Cerebellar cortex (tissue), 1 donor: ENCODE measurements at regions not wholly inside any gene's neighbourhood (a gene's known extent, or its start where the extent isn't known, plus 50 kb on each side); places are given as distances from the start of the nearest gene placed in this dataset.
"Not testable (repeated sequence)": the region's sequence is repeated elsewhere in the genome, so short reads cannot be mapped to it uniquely, and the experiment has no call there.

Source experiments
- DNase-seq: peaks from one replicate; pipeline ENCODE4 v3.0.0-alpha.2; 2015; ENCODE audit warnings: low spot score

- no peak for DNase-seq
These were observed 68.3 kb upstream of the LYZL2 start for GRCh38 chr10:30697806-30698205.

- DNase-seq = not testable (repeated sequence)
These were observed 67.7 kb upstream of the LYZL2 start for GRCh38 chr10:30697221-30697620.

- not testable (repeated sequence) for DNase-seq
These were observed 67.0 kb upstream of the LYZL2 start for GRCh38 chr10:30696416-30697185.

DNA sequence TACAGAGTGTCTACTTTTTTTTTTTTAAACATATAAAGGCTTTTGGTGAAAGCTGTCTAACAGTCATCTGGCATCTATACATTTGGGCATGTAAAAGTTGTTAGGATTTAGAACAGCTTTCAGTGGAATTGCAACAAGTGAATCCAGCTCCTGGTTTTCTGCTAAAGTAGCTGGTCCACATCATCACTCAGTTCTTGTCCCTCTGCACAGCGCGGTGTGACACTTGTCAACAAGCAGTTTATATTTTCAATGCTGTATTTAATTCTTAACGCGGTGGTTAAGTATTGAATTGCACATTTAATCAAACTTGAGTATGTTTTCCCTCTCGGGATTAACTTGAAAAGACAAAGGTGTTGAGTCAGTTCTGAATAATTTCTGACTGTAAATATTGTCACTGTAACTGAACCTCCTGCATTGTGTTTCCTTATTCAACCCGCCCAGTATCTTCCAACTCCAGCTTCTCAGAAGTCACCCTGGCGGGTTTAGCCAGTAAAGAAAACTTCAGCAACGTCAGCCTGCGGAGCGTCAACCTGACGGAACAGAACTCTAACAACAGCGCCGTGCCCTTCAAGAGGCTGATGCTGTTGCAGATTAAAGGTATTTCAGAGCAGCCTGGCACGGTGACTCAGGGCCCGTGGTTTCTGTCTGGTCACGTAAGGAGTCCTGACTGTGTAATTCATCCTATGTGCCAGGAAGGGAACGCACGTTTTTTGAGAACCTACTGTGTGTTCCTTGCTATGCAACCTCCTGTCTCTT is 66.1 kb upstream of the LYZL2 start:
- not testable (repeated sequence) for DNase-seq

GRCh38 chr10:30694518-30695228 is 65.1 kb upstream of the LYZL2 start:
- DNase-seq = no peak

DNA sequence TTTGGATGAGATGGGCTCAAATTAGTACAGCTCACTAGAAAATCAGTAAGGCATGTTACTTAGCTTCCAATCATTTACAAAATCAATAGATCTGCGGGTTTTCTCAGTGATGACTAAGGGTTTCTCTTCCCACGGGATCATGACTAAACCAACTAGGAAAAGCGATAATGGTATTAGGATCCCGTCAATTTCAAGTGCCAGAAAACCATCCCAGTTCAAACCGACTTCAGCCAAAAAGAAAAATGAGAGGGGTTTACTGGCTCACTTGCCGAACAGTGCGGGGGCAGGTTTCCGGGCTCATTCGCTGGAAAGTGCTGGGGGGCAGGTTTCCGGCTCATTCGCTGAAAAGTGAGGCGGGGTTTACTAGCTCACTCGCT is 62.1 kb upstream of the LYZL2 start:
- DNase-seq = no peak

GRCh38 chr10:30690948-30691638 is 61.5 kb upstream of the LYZL2 start:
- not testable (repeated sequence) for DNase-seq

GRCh38 chr10:30688456-30688855 is 58.9 kb upstream of the LYZL2 start:
- no peak for DNase-seq

DNA sequence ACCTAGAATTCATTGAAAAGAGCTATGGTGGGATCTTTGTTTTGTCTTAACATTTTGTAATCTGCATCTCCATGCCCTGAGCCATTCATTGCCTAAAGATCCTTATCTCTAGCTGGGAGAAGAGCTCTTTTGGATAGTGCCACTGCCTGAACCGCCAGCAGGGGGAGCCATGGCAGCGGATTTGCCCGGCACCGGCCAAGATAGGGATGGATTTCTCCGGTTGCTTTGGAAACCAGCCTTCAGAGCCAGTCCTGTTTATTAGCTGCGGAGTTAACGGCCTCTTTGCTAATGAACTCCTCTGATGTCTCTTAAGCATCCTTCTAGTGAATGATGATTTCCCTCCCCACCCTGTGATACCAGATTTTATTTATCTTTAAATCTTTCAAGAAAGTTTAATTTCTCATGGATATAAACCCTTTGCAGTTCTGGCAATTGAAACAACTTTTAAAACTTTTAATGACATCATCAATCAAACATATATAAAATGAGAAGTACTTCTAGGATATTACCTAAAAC is 58.2 kb upstream of the LYZL2 start:
- DNase-seq = peak; percentile 36

DNA sequence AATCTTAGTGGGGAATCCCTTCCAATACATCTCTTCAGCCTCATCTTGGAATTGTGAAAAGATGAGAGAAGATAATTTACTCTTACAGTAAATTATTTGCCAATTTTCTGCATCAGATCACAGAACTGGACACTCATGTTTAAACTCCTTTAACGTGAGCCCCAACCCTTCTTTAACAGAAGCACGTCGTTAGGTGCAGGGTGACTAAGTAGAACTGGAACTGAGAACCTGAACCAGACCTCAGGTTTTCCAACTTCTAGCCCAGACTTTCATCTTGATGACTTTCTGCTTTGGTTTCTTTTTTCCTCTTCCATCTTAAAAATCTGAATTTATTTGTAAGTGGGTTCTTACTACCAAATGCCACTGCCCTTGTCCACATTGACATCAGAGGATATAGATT is 57.2 kb upstream of the LYZL2 start:
- no peak for DNase-seq

DNA sequence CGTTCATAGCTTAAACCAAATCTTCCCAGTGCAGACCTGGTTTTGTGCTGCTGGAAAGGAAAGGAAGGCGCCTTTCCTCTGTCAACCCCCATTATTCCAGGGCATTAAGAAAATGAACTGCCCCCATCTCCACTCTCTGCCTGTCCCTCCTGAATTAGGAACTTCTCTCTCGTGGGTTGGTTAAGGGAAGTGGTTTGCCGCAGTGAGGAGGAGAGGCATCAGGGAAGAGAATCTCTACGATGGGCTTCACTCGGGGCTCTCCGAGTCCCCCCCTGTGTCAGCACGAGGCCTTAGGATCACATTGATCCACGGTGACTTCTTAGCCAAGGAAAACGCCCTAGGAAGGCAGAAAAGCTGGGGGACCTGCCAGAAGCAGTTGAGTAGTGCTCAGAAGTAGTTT is 53.9 kb upstream of the LYZL2 start:
- DNase-seq = no peak

DNA sequence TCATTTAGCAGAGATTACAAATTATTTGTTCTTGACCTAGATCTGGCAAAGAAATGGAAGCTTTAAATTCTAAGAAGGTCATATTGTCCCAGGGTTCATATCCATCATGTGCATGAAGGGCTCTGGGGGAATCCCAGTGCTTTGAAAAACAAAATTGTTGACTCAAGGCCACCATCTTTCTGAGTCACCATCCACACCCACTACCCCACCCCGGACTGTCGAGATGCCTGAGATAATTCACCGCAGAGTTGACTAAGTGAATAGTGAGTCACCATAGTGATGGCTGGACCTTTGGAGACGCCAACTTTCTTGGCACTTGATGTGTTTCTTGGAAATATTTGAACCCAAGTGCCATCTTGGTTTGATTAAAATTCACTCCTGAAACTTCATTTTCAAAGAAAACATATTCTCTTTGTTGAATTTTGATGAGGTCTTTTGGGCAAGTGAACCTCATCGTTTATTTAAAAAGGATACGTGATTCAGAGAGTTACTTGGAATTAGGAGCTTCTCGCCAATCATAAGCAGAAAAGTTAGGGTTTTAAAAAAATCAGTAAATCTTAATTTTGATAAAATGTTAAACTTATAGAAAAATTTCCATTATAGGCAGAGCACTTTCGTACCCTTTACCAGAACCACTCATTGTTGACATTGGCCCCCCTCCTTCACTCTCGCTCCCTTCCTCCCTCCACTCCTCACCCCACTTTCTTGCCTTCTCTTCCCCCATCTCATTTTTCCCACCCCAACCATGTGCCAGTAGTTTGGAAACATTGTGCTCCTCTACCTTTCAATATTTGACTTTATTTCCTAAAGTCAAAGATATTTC is 53.0 kb upstream of the LYZL2 start:
- DNase-seq = not testable (repeated sequence)

GRCh38 chr10:30680908-30681307 is 51.4 kb upstream of the LYZL2 start:
- DNase-seq = no peak
